Hepatocyte (in vitro differentiated cells): ENCODE measurements at regions not wholly inside any gene's neighbourhood (a gene's known extent, or its start where the extent isn't known, plus 50 kb on each side); places are given as distances from the start of the nearest gene placed in this dataset.

ENCODE experiments used
- EZH2 ChIP-seq: fragments of 200-600 bp; sonication (generic); IDR thresholded peaks from 2 replicates; pipeline ENCODE4 v1.6.1; 2016; ENCODE audit warnings: antibody characterized with exemption, mild to moderate bottlenecking, borderline replicate concordance
- TF ChIP-seq, protein P1 (sequence below): fragments of 200-600 bp; sonication (generic); IDR thresholded peaks from 2 replicates; pipeline ENCODE4 v1.5.1; 2016; ENCODE audit warnings: antibody characterized with exemption, mild to moderate bottlenecking; ENCODE audit not compliant: poor library complexity

DNA sequence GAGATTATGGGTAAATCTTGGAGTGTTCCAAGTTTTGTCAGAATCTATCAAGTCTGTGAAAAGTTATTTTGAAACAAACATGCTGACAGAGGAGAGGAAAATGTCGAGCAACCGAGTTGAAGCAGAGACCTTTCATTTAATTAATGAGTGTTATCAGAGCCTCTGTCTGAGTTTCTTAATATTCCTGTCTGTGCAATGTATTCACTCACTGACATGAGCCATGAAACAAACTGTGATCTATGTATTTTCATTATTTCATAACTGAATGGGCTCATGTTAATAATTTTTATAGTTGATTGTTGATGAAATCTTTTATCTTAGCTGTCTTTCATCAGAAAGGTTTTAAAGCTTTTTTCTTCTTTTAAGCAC is 144.2 kb upstream of the FAR2 start:
- TF ChIP-seq EZH2: no peak
- TF ChIP-seq, protein P1, sequence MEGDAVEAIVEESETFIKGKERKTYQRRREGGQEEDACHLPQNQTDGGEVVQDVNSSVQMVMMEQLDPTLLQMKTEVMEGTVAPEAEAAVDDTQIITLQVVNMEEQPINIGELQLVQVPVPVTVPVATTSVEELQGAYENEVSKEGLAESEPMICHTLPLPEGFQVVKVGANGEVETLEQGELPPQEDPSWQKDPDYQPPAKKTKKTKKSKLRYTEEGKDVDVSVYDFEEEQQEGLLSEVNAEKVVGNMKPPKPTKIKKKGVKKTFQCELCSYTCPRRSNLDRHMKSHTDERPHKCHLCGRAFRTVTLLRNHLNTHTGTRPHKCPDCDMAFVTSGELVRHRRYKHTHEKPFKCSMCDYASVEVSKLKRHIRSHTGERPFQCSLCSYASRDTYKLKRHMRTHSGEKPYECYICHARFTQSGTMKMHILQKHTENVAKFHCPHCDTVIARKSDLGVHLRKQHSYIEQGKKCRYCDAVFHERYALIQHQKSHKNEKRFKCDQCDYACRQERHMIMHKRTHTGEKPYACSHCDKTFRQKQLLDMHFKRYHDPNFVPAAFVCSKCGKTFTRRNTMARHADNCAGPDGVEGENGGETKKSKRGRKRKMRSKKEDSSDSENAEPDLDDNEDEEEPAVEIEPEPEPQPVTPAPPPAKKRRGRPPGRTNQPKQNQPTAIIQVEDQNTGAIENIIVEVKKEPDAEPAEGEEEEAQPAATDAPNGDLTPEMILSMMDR: no peak
